ENCODE measurements at regions not wholly inside any gene's neighbourhood (a gene's known extent, or its start where the extent isn't known, plus 50 kb on each side); places are given as distances from the start of the nearest gene placed in this dataset.

GRCh38 chr10:117635826-117636225 is 93.3 kb downstream of the EMX2 start:
- WGBS (ENCODE audit: insufficient coverage) = no CpG with 5 or more reads among the region's 4 CpGs
- Histone ChIP-seq H3K27ac (ENCODE audit: low read depth in 1 of 2, low read length in 2 of 2) (no peak overlapping the region), H3K27me3 (ENCODE audit: control insufficient read depth in 2 of 2, insufficient read depth in 2 of 2, low read length in 2 of 2) (peaks cover 0 to 4% of the 10 kb centered on the region in 2 donors), H3K9me3 (replicated peaks in 1 of 2; ENCODE audit: control insufficient read depth in 1 of 2, insufficient read depth in 1 of 2, low read length in 2 of 2) (no peaks in the 10 kb centered on the region), H3K79me2 (ENCODE audit: insufficient read depth, low read length) (no peaks in the 10 kb centered on the region), H3K36me3 (replicated peaks in 1 of 2; ENCODE audit: control insufficient read depth in 1 of 2, insufficient read depth in 2 of 2, low read length in 2 of 2) (no peaks in the 10 kb centered on the region), H4K20me1 (ENCODE audit: insufficient read depth, low read length) (no peaks in the 10 kb centered on the region), H3K9ac (ENCODE audit: insufficient read depth, low read length, poor library complexity, severe bottlenecking) (no peak overlapping the region), H2AFZ (ENCODE audit: insufficient read depth, low read depth, low read length, poor library complexity, severe bottlenecking) (no peak overlapping the region), H3K4me3 (replicated peaks in 1 of 3; ENCODE audit: low read depth in 2 of 3, low read length in 3 of 3) (no peak overlapping the region), H3K4me1 (ENCODE audit: control insufficient read depth in 1 of 2, insufficient read depth in 2 of 2, low read length in 2 of 2) (no peaks in the 10 kb centered on the region), H3K4me2 (replicated peaks; ENCODE audit: extremely low read depth, low read length, poor library complexity, severe bottlenecking) (no peak overlapping the region)
- Mint-ChIP-seq H3K4me3 (no peak overlapping the region), H3K4me1 (no peaks in the 10 kb centered on the region), H3K9me3 (peaks cover 0 to 2% (median 0%) of the 10 kb centered on the region in 7 donors), H3K27ac (no peak overlapping the region), H3K27me3 (ENCODE audit: low read depth in 3 of 3) (peaks cover 3 to 12% (median 5%) of the 10 kb centered on the region in 3 donors), H3K36me3 (no peaks in the 10 kb centered on the region)
- intact Hi-C loops (cut with micrococcal nuclease) = no loop called here
- no peak for TF ChIP-seq CTCF (IDR thresholded peaks at IDR 0.05)
- no peak for DNase-seq

- no peak for TF ChIP-seq CTCF (IDR thresholded peaks at IDR 0.05)
- no CpG with 5 or more reads among the region's 2 CpGs for WGBS (ENCODE audit: insufficient coverage)
- intact Hi-C loops (cut with micrococcal nuclease) = no loop called here
- Mint-ChIP-seq H3K4me1 (no peaks in the 10 kb centered on the region), H3K27ac (no peak overlapping the region), H3K4me3 (no peak overlapping the region), H3K36me3 (no peaks in the 10 kb centered on the region), H3K27me3 (ENCODE audit: low read depth in 3 of 3) (peaks cover 3 to 17% (median 4%) of the 10 kb centered on the region in 3 donors), H3K9me3 (peaks cover 0 to 2% (median 0%) of the 10 kb centered on the region in 7 donors)
- Histone ChIP-seq H3K4me3 (replicated peaks in 1 of 3; ENCODE audit: low read depth in 2 of 3, low read length in 3 of 3) (no peak overlapping the region), H3K9me3 (replicated peaks in 1 of 2; ENCODE audit: control insufficient read depth in 1 of 2, insufficient read depth in 1 of 2, low read length in 2 of 2) (no peaks in the 10 kb centered on the region), H3K4me1 (ENCODE audit: control insufficient read depth in 1 of 2, insufficient read depth in 2 of 2, low read length in 2 of 2) (no peaks in the 10 kb centered on the region), H2AFZ (ENCODE audit: insufficient read depth, low read depth, low read length, poor library complexity, severe bottlenecking) (no peak overlapping the region), H3K9ac (ENCODE audit: insufficient read depth, low read length, poor library complexity, severe bottlenecking) (no peak overlapping the region), H3K36me3 (replicated peaks in 1 of 2; ENCODE audit: control insufficient read depth in 1 of 2, insufficient read depth in 2 of 2, low read length in 2 of 2) (no peaks in the 10 kb centered on the region), H3K4me2 (replicated peaks; ENCODE audit: extremely low read depth, low read length, poor library complexity, severe bottlenecking) (no peak overlapping the region), H4K20me1 (ENCODE audit: insufficient read depth, low read length) (no peaks in the 10 kb centered on the region), H3K27me3 (ENCODE audit: control insufficient read depth in 2 of 2, insufficient read depth in 2 of 2, low read length in 2 of 2) (peaks cover 0 to 4% of the 10 kb centered on the region in 2 donors), H3K27ac (ENCODE audit: low read depth in 1 of 2, low read length in 2 of 2) (no peak overlapping the region), H3K79me2 (ENCODE audit: insufficient read depth, low read length) (no peaks in the 10 kb centered on the region)
- DNase-seq = no peak
Observed at GRCh38 chr10:117638200-117638599, 95.7 kb downstream of the EMX2 start.

Data from CD14-positive monocyte (primary cell).